GM06990 (cell line): ENCODE measurements at regions not wholly inside any gene's neighbourhood (a gene's known extent, or its start where the extent isn't known, plus 50 kb on each side); places are given as distances from the start of the nearest gene placed in this dataset.

Experiments
- DNase-seq: peaks from one replicate; pipeline ENCODE4 v3.0.0-alpha.2; 2011; ENCODE audit not compliant: insufficient read length; ENCODE audit errors: extremely low read depth
- H3K27me3 ChIP-seq: replicated peaks from 2 replicates; pipeline ENCODE4 v1.6.0; 2011; ENCODE audit warnings: low read length; ENCODE audit not compliant: control insufficient read depth, insufficient read depth
- H3K36me3 ChIP-seq: 2 replicates; pipeline ENCODE4 v1.5.1; 2011; ENCODE audit warnings: low read length; ENCODE audit not compliant: control insufficient read depth, insufficient read depth
- H3K4me3 ChIP-seq: replicated peaks from 2 replicates; pipeline ENCODE4 v1.5.1; 2011; ENCODE audit warnings: low read depth, mild to moderate bottlenecking, control low read depth, low read length
- CTCF ChIP-seq: IDR thresholded peaks from 2 replicates; pipeline ENCODE4 v1.5.1; 2011; ENCODE audit warnings: low read length, control low read depth, mild to moderate bottlenecking, inconsistent platforms; ENCODE audit not compliant: insufficient read depth, poor library complexity, severe bottlenecking

DNA sequence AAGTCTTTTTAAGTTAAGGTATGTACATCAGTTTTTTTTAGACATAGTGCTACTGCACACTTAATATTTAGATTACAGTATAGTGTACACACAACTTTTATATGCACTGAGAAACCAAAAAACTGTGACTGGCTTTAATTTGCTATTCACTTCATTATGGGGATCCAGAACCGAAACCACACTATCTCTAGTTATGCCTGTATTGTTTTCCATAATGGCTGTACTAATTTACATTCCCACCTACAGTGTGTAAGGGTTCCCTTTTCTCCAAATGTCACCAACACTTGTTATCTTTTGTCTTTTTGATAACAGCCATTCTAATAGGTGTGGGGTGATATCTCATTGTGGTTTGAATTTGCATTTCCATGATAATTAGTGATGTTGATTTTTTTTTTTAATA lies 213.4 kb upstream of the CCDC150 start:
- H3K36me3 ChIP-seq = no peaks in the 10 kb centered on the region
- no peak for TF ChIP-seq CTCF
- no peaks in the 10 kb centered on the region for H3K27me3 ChIP-seq
- no peak for DNase-seq
- no peak overlapping the region for H3K4me3 ChIP-seq

DNA sequence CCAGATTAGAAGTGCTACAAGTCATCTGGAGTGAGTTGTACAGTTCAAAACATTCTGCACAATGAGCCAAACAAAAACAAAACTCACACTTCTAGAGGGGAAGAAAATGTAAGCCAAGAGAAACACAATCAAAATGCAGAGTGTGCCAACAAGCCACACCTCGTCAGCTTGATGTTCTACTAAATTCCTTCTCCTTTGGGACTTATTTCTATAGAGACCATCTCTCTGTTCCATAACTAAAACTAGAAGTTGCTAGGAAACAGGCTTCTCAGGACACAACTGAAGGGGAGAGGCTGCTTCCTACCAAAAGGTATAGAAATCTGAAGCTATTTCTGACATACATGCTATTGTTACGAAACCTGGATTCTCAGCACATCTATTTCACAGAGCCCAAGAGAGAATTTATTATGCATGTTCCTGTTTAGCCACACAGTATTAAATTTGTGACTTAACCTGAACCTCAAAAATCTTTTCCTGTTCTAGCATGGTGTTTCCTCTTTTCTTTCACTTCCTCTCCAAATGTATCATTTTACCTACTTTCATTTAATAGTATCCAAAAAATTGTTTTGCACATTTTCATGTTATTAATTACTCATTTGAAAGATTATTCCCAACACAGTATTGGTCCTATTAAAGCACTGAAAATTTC lies 211.4 kb upstream of the CCDC150 start:
- Histone ChIP-seq H3K36me3 (no peaks in the 10 kb centered on the region), H3K4me3 (no peak overlapping the region), H3K27me3 (no peaks in the 10 kb centered on the region)
- no peak for TF ChIP-seq CTCF
- no peak for DNase-seq

DNA sequence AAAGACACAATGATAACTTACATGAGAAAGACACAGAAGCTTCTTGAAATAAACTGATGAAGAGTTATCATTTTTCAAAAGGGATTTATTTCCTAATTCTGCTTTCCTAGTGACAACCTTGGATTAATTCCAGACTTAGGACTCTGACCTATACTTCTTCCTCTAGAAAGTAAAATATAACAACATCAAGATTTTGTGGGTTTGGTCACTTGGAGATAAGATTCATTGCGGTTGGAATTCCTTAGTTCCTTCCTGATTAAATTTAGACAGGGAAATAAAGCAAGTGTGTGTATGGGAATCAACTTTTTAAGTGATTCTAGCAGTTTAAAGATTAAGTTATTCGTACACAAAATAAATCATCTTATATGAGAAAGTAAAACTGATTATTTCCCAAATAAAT lies 208.4 kb upstream of the CCDC150 start:
- no peak for DNase-seq
- Histone ChIP-seq H3K27me3 (no peaks in the 10 kb centered on the region), H3K4me3 (no peak overlapping the region), H3K36me3 (no peaks in the 10 kb centered on the region)
- no peak for TF ChIP-seq CTCF

DNA sequence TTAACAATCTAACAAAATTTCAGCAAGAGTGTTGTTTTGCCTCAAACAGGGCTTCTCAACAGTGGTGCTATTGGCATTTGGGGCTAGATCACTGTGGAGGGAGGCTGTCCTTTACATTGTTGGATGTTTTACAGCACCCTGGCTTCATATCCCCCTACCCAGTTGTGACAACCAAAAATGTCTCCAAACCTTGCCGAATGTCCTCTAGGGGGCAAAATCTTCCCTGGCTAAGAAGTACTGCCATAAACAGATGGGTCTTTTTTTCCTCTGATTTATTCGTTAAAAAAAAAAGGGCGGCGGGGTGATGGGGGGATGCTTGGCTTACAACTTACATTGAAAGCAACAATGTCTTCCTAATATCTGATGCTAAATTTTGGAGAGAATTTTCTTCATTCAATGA lies 207.6 kb upstream of the CCDC150 start:
- no peak for DNase-seq

DNA sequence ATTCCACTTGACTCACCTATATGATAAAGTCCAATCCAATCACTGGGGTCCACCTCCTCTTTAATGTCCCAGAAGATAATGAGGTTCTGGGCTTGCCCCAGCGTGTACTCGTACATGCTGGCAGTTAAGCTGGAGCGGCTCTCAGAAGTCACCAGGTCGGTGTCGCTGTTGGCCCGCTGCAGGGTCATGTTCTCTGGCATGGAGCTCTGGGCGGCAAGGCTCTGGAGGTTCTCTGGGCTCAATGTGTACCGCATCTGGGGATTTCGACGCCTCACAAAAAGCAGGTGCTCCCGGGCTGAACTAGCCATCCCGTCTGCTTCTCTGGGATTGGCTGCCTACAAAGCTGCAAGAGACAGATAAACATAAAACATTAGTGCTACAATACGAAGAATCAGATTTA lies 206.4 kb upstream of the CCDC150 start:
- no peak for TF ChIP-seq CTCF
- Histone ChIP-seq H3K27me3 (no peaks in the 10 kb centered on the region), H3K36me3 (no peaks in the 10 kb centered on the region), H3K4me3 (no peak overlapping the region)
- no peak for DNase-seq

More for the DNA sequence above, 207.6 kb upstream of the CCDC150 start:
- no peaks in the 10 kb centered on the region for H3K27me3 ChIP-seq
- no peak overlapping the region for H3K4me3 ChIP-seq
- no peaks in the 10 kb centered on the region for H3K36me3 ChIP-seq
- TF ChIP-seq CTCF = peak; percentile 44

- H3K27me3 ChIP-seq = no peaks in the 10 kb centered on the region
- H3K4me3 ChIP-seq = no peak overlapping the region
- no peak for TF ChIP-seq CTCF
- DNase-seq = no peak
- no peaks in the 10 kb centered on the region for H3K36me3 ChIP-seq
Measured at GRCh38 chr2:196434217-196434616, 205.3 kb upstream of the CCDC150 start.
